HG03159 (cell line): ENCODE measurements at regions not wholly inside any gene's neighbourhood (a gene's known extent, or its start where the extent isn't known, plus 50 kb on each side); places are given as distances from the start of the nearest gene placed in this dataset.
"Not testable (repeated sequence)": the region's sequence is repeated elsewhere in the genome, so short reads cannot be mapped to it uniquely, and the experiment has no call there.

Experiments
- ATAC-seq: cut with Tn5 transposase; IDR thresholded peaks from one replicate; pipeline ENCODE4 v1.9.1; 2021; ENCODE audit warnings: mild to moderate bottlenecking, moderate library complexity; ENCODE audit not compliant: unreplicated experiment

- no peak for ATAC-seq
Measured at GRCh38 chr2:35204323-35204722, 1151.3 kb upstream of the CRIM1 start.

- ATAC-seq = no peak
Measured at GRCh38 chr2:35199298-35199697, 1156.3 kb upstream of the CRIM1 start.

GRCh38 chr2:35185861-35186412 lies 1169.6 kb upstream of the CRIM1 start:
- no peak for ATAC-seq

- ATAC-seq = no peak
Measured at GRCh38 chr2:35184471-35184870, 1171.1 kb upstream of the CRIM1 start.

- ATAC-seq = not testable (repeated sequence)
Measured at GRCh38 chr2:35176726-35177125, 1178.9 kb upstream of the CRIM1 start.

- ATAC-seq = no peak
Measured at GRCh38 chr2:35174845-35175244, 1180.7 kb upstream of the CRIM1 start.

GRCh38 chr2:35172687-35173086 lies 1182.9 kb upstream of the CRIM1 start:
- ATAC-seq = no peak

GRCh38 chr2:35168351-35168750 lies 1187.2 kb upstream of the CRIM1 start:
- ATAC-seq = no peak

- no peak for ATAC-seq
Measured at GRCh38 chr2:35163948-35164347, 1191.6 kb upstream of the CRIM1 start.

GRCh38 chr2:35160871-35161270 lies 1194.7 kb upstream of the CRIM1 start:
- no peak for ATAC-seq

- ATAC-seq = no peak
Measured at GRCh38 chr2:35125871-35126270, 1229.7 kb upstream of the CRIM1 start.

GRCh38 chr2:35125278-35125677 lies 1230.3 kb upstream of the CRIM1 start:
- ATAC-seq = no peak

GRCh38 chr2:35116151-35116550 lies 1239.4 kb upstream of the CRIM1 start:
- no peak for ATAC-seq

- ATAC-seq = no peak
Measured at GRCh38 chr2:35114765-35115164, 1240.8 kb upstream of the CRIM1 start.

- ATAC-seq = not testable (repeated sequence)
Measured at GRCh38 chr2:35112367-35112766, 1243.2 kb upstream of the CRIM1 start.

- no peak for ATAC-seq
Measured at GRCh38 chr2:35104309-35104708, 1251.3 kb upstream of the CRIM1 start.

GRCh38 chr2:35099342-35099741 lies 1256.2 kb upstream of the CRIM1 start:
- no peak for ATAC-seq

- no peak for ATAC-seq
Measured at GRCh38 chr2:35082072-35082471, 1273.5 kb upstream of the CRIM1 start.

GRCh38 chr2:35081622-35082015 lies 1274.0 kb upstream of the CRIM1 start:
- no peak for ATAC-seq

GRCh38 chr2:35081001-35081621 lies 1274.5 kb upstream of the CRIM1 start:
- ATAC-seq = no peak

GRCh38 chr2:35080231-35080910 lies 1275.2 kb upstream of the CRIM1 start:
- no peak for ATAC-seq

- ATAC-seq = no peak
Measured at GRCh38 chr2:35067420-35067819, 1288.2 kb upstream of the CRIM1 start.
